HG02840 (cell line): ENCODE measurements at regions not wholly inside any gene's neighbourhood (a gene's known extent, or its start where the extent isn't known, plus 50 kb on each side); places are given as distances from the start of the nearest gene placed in this dataset.

Source experiments
- ATAC-seq: cut with Tn5 transposase; IDR thresholded peaks from one replicate; pipeline ENCODE4 v1.9.1; 2021; ENCODE audit warnings: mild to moderate bottlenecking, moderate library complexity, moderate number of reproducible peaks; ENCODE audit not compliant: unreplicated experiment, low FRiP score

GRCh38 chr9:120294003-120294402 lies 286.0 kb downstream of the CDK5RAP2 start:
- ATAC-seq = no peak

DNA sequence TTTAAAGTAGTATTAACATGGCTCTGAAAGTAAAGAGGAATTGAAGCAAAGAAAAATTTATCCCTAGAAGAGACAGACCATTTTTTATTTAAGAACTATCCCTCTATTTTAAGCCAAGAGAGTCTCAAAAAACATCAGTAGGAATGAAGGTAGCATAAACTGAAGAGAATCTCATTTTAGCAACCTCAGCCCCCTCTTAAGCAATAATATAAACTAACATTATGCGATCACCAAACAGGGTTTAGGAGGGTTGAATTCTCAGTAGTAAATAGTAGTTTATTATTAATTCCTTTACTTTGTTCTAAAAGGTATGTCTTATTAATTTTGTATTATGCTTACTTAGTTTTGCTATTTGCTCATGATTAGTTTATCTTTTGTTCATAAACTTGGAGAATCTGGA lies 287.4 kb downstream of the CDK5RAP2 start:
- ATAC-seq = no peak

GRCh38 chr9:120291050-120291449 lies 288.9 kb downstream of the CDK5RAP2 start:
- ATAC-seq = no peak

- ATAC-seq = no peak
Measured at GRCh38 chr9:120289990-120290975, 289.7 kb downstream of the CDK5RAP2 start.

- ATAC-seq = no peak
Measured at GRCh38 chr9:120289098-120289497, 290.9 kb downstream of the CDK5RAP2 start.

GRCh38 chr9:120286530-120286929 lies 293.4 kb downstream of the CDK5RAP2 start:
- no peak for ATAC-seq

GRCh38 chr9:120284821-120285220 lies 295.1 kb downstream of the CDK5RAP2 start:
- no peak for ATAC-seq

- ATAC-seq = no peak
Measured at GRCh38 chr9:120281665-120282064, 298.3 kb downstream of the CDK5RAP2 start.

- ATAC-seq = no peak
Measured at GRCh38 chr9:120267929-120268328, 312.0 kb downstream of the CDK5RAP2 start.

DNA sequence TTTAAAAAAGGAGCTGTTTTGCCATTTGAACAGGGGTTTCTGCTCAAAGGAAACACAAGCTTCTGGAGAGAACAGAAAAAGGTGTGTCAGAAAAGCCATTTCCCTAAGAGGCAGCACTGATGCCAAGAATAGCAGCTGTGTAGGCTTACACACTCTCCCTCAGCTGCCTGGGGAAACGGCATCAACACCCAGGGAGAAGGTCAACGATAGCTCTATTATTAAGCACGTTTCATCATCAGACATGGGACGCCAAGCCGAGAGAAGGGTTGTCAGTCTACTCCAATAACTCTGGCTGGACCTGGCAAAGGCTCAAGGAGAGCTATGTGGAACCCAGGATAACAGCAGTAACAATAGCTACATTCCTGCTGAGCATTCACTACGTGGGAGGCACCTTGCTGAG lies 314.2 kb downstream of the CDK5RAP2 start:
- ATAC-seq = no peak

DNA sequence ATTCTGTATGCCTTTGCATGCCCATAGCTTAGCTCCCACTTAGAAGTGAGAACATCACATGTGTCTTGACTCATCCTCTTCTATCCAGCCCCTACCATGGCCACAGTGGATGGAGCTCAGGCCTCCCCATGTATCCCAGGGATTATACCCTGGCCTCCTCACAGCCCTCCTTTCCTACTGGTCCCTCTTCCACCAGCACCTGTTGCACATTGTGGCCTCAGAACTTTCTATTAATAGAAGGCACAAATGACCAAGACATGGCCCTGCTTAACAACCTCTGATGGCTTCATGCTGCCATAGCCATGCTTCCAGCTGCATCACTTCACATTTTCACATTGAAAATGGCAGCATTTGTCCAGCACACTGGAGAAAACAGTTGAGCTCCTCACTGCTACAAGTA lies 315.4 kb downstream of the CDK5RAP2 start:
- no peak for ATAC-seq

- ATAC-seq = no peak
Measured at GRCh38 chr9:120263836-120264235, 316.1 kb downstream of the CDK5RAP2 start.

DNA sequence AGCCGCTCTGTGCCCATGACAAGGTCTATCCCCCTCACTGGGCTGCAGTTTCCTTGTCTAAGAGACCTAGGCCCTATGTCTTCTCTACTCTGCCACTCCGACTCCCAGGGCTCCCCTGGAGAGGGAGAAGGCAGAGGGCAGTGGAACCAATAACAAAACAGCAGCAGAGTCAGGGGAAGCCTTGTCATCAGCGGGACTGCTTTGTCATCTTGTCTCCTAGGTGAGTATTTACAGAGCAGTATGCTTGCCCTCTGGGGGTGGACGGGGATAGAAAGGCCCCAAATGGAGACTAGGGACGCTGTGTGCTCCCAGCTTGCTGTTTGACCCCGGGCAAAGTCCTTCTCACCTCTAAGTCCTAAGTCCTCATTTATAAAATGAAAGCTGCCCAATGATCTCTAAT lies 318.5 kb downstream of the CDK5RAP2 start:
- no peak for ATAC-seq

DNA sequence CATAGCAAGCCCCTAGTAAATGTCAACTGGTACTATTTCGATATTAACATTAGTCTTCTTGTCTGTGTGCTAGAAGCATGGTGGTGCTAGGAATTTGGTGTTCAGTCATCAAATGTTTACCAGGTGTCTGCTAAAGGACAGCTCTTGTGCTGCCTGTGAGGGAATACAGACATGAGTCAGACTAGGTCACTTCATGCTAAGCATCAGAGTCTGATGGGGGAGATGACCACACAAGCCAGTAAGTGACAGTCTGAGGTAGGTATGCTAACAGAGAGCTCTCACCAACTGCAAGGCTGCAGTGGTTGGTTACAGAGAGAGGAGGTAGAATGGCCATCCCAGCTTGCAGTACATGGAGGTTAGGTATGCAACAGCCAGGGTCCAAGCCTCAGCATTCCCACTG lies 320.9 kb downstream of the CDK5RAP2 start:
- ATAC-seq = no peak

GRCh38 chr9:120258096-120258495 lies 321.9 kb downstream of the CDK5RAP2 start:
- ATAC-seq = no peak

- no peak for ATAC-seq
Measured at GRCh38 chr9:120257483-120257882, 322.5 kb downstream of the CDK5RAP2 start.

DNA sequence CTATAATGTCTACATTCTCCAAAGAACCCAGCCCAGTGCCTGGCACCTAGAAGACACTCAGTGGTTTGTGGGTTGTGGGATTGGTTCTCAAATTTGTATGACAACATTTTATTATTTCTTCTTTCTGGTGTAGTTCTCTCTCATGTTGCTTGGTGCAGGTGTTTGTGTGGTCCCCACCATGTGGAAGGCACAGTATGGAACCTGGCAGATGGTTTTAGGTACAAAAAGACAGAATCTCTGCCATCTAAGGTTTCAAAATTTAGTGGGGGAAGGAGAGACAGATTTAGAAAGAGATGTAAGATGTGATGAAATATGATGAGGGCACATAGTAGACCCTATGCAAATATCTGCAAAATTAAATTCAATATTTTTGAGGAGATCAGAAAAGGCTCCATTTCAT lies 323.8 kb downstream of the CDK5RAP2 start:
- ATAC-seq = no peak

GRCh38 chr9:120252248-120252647 lies 327.7 kb downstream of the CDK5RAP2 start:
- ATAC-seq = no peak

DNA sequence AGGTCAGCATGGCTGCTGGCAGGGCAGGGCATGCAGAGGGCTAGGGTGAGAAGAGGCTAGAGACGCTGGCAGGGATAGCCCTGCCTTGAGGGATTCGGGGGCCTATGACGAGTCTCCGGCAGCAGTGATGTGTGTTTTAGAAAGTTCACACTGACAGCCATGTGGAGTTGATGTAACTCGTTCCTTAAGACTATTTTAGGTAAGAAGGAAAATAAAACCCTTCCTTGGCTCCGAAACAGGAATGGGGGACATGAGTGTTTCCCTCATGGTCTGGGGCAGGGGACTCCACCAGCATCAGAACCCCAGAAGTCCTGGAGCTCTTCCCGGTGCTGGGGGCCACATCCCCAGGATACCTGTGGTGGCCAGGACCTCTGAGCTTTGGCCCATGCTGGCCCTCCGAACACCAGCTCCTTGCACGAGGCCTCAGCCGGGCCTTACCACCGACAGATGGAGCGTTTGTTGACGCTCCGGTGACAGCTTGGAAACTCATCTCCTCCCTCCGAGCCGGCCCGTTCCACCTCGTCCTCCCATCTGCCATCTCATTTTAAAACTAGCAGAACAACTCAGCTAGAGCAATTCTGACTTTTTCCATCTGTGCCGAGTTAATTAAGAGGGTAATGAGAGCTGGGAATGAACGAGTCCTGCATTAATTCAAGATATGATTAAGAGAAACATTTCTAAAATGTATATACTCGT lies 337.7 kb downstream of the CDK5RAP2 start:
- ATAC-seq = no peak

GRCh38 chr9:120236596-120236995 lies 343.4 kb downstream of the CDK5RAP2 start:
- no peak for ATAC-seq

- ATAC-seq = no peak
Measured at GRCh38 chr9:120235081-120235480, 344.9 kb downstream of the CDK5RAP2 start.

DNA sequence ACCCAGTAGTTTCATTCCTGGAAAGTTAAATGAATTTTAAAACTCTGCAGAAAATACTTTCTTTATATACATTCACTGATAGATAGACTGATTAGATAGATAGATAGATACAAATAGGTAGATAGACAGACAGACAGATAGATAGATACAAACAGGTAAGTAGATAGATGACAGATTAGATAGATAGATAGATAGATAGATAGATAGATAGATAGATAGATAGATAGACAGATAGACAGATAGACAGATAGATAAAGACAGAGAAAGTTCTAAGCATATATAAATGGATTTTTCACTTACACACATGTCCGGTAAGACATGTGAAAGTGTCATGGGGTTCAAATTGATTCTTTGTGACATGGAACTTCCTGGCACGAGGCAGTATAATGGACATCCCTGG lies 349.7 kb downstream of the CDK5RAP2 start:
- ATAC-seq = no peak
